ENCODE measurements at regions not wholly inside any gene's neighbourhood (a gene's known extent, or its start where the extent isn't known, plus 50 kb on each side); places are given as distances from the start of the nearest gene placed in this dataset.

DNA sequence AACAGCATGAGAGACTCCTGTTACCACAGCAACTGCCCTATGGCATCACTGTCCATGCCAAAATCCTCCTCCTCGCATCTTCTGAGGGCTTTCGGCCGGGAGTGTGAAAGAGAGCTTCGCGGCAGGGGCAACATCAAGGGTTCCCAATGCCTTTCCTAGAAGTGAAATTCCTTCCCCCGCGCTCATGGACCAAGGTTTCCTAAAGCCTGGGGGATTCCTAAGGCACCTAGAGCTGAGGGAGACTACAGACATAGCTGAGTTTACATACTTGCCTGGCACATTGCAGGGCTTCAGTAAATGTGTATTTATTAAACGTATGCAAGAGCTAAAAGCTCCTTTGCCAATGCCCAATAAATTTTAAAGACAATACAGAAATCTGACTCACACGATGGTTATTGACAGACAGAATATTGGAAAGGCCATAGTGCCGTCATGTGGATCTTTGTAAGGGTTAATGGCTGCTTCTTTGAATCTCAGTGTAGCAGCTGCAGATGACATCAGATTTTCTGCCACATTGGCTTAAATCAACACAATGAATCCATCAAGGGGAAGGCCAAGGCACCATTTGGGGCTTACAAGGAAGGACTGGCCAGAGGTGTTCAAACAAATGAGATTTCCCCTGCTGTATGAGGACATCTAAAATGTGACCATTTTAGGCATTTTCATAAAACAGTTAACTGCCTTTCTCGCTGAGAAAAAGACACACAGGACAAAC is 281.2 kb upstream of the JARID2 start:
- Histone ChIP-seq H3K36me3 (ENCODE audit: control insufficient read depth, insufficient read depth, low read length) (no peaks in the 10 kb centered on the region), H3K27ac (ENCODE audit: low read depth, low read length) (no peak overlapping the region), H3K4me1 (ENCODE audit: control insufficient read depth, insufficient read depth, low read length) (peaks cover 3% of the 10 kb centered on the region), H3K4me3 (ENCODE audit: low read depth, low read length) (no peak overlapping the region), H3K27me3 (ENCODE audit: control insufficient read depth, insufficient read depth, low read length) (no peaks in the 10 kb centered on the region), H3K9me3 (ENCODE audit: control insufficient read depth, insufficient read depth, low read length) (no peaks in the 10 kb centered on the region)
- WGBS (ENCODE audit: insufficient coverage) = 38% methylated on average over 6 of the region's 11 CpGs
- peak in 4 of 6 donors; percentile 26 to 78 (median 48) for DNase-seq (ENCODE audit: low read depth in 4 of 6, low spot score in 6 of 6)

DNA sequence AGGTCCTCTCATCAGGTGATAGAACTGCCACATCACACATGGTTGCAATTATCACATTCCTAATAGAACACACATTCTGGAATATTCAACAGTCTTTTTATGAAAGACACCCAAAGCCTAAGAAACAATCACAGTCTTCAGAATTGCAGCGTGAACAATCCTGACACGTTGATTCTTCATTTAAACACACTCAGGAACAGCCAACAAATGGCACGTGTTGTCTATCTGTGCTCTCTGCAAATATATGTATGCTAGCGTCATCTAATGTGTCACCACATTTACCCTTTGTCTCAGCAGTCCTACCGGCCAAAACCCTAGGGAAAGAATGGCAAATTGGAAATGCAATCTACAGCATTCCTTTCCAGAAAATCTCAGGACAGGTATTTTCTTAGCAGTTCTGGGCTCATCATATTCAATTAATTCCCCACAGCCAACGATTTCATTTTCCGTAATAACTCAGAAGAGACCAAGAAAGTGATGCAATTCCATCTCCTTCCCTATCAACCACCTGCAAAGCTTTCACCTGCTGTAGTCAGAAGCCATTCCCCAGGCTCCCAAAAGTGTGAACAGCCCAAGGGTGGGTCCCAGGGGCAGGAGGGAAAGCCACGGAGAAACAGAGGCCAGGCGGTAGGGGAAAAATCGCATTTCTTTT is 280.3 kb upstream of the JARID2 start:
- peaks cover 3% of the 10 kb centered on the region for H3K4me1 ChIP-seq (ENCODE audit: control insufficient read depth, insufficient read depth, low read length)
- H3K27ac ChIP-seq (ENCODE audit: low read depth, low read length) = no peak overlapping the region
- H3K4me3 ChIP-seq (ENCODE audit: low read depth, low read length) = no peak overlapping the region
- H3K9me3 ChIP-seq (ENCODE audit: control insufficient read depth, insufficient read depth, low read length) = no peaks in the 10 kb centered on the region
- WGBS (ENCODE audit: insufficient coverage) = 58% methylated on average over 7 of the region's 10 CpGs
- peak in 2 of 6 donors; percentile 57 to 66 for DNase-seq (ENCODE audit: low read depth in 4 of 6, low spot score in 6 of 6)
- no peaks in the 10 kb centered on the region for H3K36me3 ChIP-seq (ENCODE audit: control insufficient read depth, insufficient read depth, low read length)
- no peaks in the 10 kb centered on the region for H3K27me3 ChIP-seq (ENCODE audit: control insufficient read depth, insufficient read depth, low read length)

DNA sequence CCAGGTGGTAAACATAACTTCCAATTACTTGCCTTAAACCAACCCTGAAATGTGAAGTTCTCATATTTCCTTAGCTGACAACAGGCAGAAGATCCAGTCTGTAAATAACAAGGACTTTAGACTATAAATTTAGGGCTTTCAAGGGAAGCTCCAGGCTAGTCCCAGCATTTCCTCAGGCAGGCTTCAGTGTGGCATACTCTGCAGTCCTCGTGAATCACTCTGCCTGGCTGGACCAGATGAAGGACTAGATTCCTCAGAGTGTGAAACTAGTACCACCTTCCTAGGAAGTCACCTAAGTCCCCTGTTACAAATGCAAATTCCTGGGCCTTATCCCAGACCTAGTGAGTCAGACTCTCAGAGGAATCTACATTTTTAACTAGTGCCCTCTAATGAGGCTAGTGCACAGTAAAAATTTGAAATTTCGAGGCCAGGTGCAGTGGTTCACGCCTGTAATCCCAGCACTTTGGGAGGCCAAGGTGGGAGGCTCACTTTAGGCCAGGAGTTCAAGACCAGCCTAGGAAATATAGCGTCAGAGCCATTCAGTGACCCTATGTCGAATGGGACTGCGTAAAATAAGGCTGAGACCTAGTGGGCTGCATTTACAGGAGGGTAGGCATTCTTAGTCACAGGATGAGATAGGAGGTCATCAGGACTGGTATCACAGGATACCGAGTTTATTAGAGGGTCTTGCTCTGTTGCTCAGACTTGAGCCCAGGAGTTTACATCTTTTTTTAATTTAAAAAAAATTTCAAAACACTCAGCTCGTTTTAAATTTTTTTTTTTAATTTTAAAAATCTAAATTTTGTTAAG is 279.6 kb upstream of the JARID2 start:
- H3K9me3 ChIP-seq (ENCODE audit: control insufficient read depth, insufficient read depth, low read length) = no peaks in the 10 kb centered on the region
- peak in 1 of 6 donors; percentile 33 for DNase-seq (ENCODE audit: low read depth in 4 of 6, low spot score in 6 of 6)
- H3K27ac ChIP-seq (ENCODE audit: low read depth, low read length) = no peak overlapping the region
- no peaks in the 10 kb centered on the region for H3K36me3 ChIP-seq (ENCODE audit: control insufficient read depth, insufficient read depth, low read length)
- no peaks in the 10 kb centered on the region for H3K27me3 ChIP-seq (ENCODE audit: control insufficient read depth, insufficient read depth, low read length)
- 91% methylated on average over 6 of the region's 8 CpGs for WGBS (ENCODE audit: insufficient coverage)
- H3K4me1 ChIP-seq (ENCODE audit: control insufficient read depth, insufficient read depth, low read length) = peaks cover 3% of the 10 kb centered on the region
- no peak overlapping the region for H3K4me3 ChIP-seq (ENCODE audit: low read depth, low read length)

DNA sequence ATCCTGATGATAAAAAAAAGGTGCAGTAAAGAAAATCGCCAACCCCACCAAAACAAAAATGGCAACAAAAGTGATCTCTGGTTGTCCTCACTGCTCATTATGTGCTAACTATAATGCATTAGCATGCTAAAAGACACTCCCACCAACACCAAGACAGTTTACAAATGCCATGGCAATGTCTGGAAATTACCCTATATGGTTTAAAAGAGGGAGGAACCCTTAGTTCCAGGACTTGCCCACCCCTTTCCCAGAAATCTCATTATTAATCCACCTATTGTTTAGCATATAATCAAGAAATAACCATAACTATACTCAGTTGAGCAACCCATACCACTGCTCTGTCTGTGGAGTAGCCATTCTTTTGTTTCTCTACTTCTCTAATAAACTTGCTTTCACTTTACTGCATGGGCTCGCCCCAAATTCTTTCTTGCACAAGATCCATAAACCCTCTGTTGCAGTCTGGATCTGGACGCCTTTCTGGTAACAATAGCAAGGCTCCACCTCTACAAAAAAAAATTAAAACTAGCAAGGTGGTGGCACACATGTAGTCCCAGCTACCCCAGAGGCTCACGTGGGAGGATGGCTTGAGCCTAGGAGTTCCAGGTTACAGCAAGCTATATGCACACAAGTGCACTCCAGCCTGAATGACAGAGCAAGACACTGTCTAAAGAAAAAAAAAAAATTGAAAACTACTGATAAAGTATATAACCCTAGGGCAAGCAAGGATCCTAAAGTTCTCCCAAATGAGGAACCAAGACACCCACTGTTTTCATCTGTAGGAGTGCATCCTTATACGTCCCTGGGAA is 278.8 kb upstream of the JARID2 start:
- Histone ChIP-seq H3K9me3 (ENCODE audit: control insufficient read depth, insufficient read depth, low read length) (no peaks in the 10 kb centered on the region), H3K27ac (ENCODE audit: low read depth, low read length) (no peak overlapping the region), H3K27me3 (ENCODE audit: control insufficient read depth, insufficient read depth, low read length) (no peaks in the 10 kb centered on the region), H3K4me1 (ENCODE audit: control insufficient read depth, insufficient read depth, low read length) (peaks cover 3% of the 10 kb centered on the region), H3K36me3 (ENCODE audit: control insufficient read depth, insufficient read depth, low read length) (no peaks in the 10 kb centered on the region), H3K4me3 (ENCODE audit: low read depth, low read length) (no peak overlapping the region)
- DNase-seq (ENCODE audit: low read depth in 4 of 6, low spot score in 6 of 6) = no peak
- WGBS (ENCODE audit: insufficient coverage) = 88% methylated on average over 2 of the region's 5 CpGs

DNA sequence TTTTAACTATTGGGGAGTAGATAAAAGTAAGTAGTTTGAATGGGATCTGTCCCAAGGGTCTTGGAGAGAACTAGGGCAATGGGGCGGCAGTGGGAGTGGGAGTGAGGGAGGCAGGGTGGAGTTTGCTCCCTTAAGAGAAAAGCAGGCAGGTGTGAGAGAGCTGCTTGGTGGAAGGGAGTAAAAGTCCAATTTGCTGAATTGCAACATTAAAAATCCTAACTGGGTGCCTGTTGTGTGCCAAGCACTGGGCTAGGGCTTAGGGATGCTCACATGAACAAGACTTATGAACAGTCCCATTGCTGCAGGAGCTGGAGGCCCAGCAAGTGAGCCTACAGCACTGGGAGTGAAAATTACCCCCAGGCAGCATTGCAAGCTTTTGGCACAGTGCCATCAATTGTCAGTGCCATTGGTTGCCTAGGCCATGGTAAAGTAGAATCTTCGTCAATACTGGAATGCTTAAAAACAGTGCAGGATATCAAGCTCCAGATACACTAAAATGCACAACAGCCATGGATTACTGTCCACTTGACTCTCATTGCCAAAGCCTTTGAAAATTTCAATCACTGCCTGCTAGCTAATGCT is 277.7 kb upstream of the JARID2 start:
- H3K9me3 ChIP-seq (ENCODE audit: control insufficient read depth, insufficient read depth, low read length) = no peaks in the 10 kb centered on the region
- H3K27ac ChIP-seq (ENCODE audit: low read depth, low read length) = no peak overlapping the region
- H3K27me3 ChIP-seq (ENCODE audit: control insufficient read depth, insufficient read depth, low read length) = no peaks in the 10 kb centered on the region
- peaks cover 3% of the 10 kb centered on the region for H3K4me1 ChIP-seq (ENCODE audit: control insufficient read depth, insufficient read depth, low read length)
- no peaks in the 10 kb centered on the region for H3K36me3 ChIP-seq (ENCODE audit: control insufficient read depth, insufficient read depth, low read length)
- no peak overlapping the region for H3K4me3 ChIP-seq (ENCODE audit: low read depth, low read length)
- 92% methylated on average over 2 of the region's 2 CpGs for WGBS (ENCODE audit: insufficient coverage)
- no peak for DNase-seq (ENCODE audit: low read depth in 4 of 6, low spot score in 6 of 6)

DNA sequence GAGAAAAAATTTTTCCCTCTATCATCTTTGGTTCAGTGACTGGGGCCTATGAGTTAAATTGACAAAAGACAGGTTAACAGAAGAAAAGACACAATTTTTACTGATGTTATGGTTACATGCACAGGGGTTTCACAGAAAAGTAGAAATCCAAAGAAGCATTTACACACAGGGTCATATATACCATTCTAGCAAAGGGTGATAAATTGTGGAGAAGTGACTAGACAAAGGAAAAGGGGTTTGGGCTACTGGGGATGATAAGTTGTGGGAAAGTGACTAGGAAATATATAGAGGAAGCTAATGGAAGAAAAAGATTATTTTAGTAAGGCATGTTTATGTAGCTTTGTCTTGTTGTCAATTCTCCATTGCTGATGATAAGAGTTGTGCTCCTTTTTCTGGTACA is 276.7 kb upstream of the JARID2 start:
- no peak for DNase-seq (ENCODE audit: low read depth in 4 of 6, low spot score in 6 of 6)
- no peak overlapping the region for H3K27ac ChIP-seq (ENCODE audit: low read depth, low read length)
- H3K9me3 ChIP-seq (ENCODE audit: control insufficient read depth, insufficient read depth, low read length) = no peaks in the 10 kb centered on the region
- H3K36me3 ChIP-seq (ENCODE audit: control insufficient read depth, insufficient read depth, low read length) = no peaks in the 10 kb centered on the region
- peaks cover 3% of the 10 kb centered on the region for H3K4me1 ChIP-seq (ENCODE audit: control insufficient read depth, insufficient read depth, low read length)
- H3K27me3 ChIP-seq (ENCODE audit: control insufficient read depth, insufficient read depth, low read length) = no peaks in the 10 kb centered on the region
- no peak overlapping the region for H3K4me3 ChIP-seq (ENCODE audit: low read depth, low read length)

DNA sequence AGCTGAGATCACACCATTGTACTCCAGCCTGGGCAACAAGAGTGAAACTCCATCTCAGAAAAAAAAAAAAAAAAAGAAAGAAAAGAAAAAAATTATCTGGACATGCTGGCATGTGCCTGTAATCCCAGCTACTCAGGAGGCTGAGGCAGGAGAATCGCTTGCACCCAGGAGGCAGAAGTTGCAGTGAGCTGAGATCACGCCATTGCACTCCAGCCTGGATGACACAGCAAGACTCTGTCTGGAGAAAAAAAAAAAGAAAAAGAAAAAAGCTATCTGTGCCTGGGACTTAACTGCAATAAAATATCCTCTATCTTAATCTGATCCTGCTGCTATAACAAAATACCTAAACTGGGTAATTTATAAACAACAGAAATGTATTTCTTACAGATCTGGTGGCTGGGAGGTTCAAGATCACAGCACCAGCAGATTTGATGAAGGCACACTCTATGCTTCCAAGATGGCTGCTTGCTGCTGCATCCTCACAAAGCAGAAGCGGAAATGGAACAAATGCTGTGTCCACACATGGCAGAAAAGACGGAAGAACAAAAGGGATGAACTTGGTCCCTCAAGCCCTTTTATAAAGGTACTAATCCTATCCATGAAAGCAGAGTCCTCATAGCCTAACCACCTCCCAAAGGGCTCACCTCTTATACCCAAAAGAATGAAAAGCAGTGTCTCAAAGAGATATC is 273.3 kb upstream of the JARID2 start:
- Histone ChIP-seq H3K27me3 (ENCODE audit: control insufficient read depth, insufficient read depth, low read length) (no peaks in the 10 kb centered on the region), H3K36me3 (ENCODE audit: control insufficient read depth, insufficient read depth, low read length) (no peaks in the 10 kb centered on the region), H3K4me1 (ENCODE audit: control insufficient read depth, insufficient read depth, low read length) (no peaks in the 10 kb centered on the region), H3K9me3 (ENCODE audit: control insufficient read depth, insufficient read depth, low read length) (no peaks in the 10 kb centered on the region), H3K4me3 (ENCODE audit: low read depth, low read length) (no peak overlapping the region), H3K27ac (ENCODE audit: low read depth, low read length) (no peak overlapping the region)
- no peak for DNase-seq (ENCODE audit: low read depth in 4 of 6, low spot score in 6 of 6)
- 82% methylated on average over 4 of the region's 4 CpGs for WGBS (ENCODE audit: insufficient coverage)

DNA sequence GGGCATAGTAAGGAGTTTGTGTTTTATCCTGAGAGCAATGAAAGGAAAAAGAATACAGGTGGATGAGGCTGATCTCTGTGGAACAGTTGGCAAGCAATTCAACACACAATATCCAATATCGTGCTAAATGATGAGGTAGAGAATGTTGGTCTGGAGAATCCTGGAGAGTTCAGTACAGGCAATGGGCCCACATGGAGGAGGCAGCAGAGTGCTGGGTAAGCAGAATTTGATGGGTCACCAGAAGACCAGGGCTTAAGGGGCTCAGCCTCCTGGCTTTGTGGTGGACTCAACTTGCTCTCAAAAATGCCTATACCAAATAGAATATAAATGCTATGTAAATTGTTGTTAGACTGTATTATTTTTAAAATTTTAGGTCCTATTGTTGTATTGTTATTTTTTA is 271.5 kb upstream of the JARID2 start:
- no peak overlapping the region for H3K4me3 ChIP-seq (ENCODE audit: low read depth, low read length)
- H3K27me3 ChIP-seq (ENCODE audit: control insufficient read depth, insufficient read depth, low read length) = no peaks in the 10 kb centered on the region
- no peaks in the 10 kb centered on the region for H3K36me3 ChIP-seq (ENCODE audit: control insufficient read depth, insufficient read depth, low read length)
- no CpG with 5 or more reads among the region's 1 CpG for WGBS (ENCODE audit: insufficient coverage)
- no peak overlapping the region for H3K27ac ChIP-seq (ENCODE audit: low read depth, low read length)
- no peak for DNase-seq (ENCODE audit: low read depth in 4 of 6, low spot score in 6 of 6)
- H3K9me3 ChIP-seq (ENCODE audit: control insufficient read depth, insufficient read depth, low read length) = no peaks in the 10 kb centered on the region
- no peaks in the 10 kb centered on the region for H3K4me1 ChIP-seq (ENCODE audit: control insufficient read depth, insufficient read depth, low read length)
